Activated CD4-positive, alpha-beta T cell treated with anti-CD3 and anti-CD28 coated beads, Interleukin-2, amount 50 U/mL, for 1 hour (primary cell): ENCODE measurements at regions not wholly inside any gene's neighbourhood (a gene's known extent, or its start where the extent isn't known, plus 50 kb on each side); places are given as distances from the start of the nearest gene placed in this dataset.
"Not testable (repeated sequence)": the region's sequence is repeated elsewhere in the genome, so short reads cannot be mapped to it uniquely, and the experiment has no call there.

Source experiments
- DNase-seq: peaks from one replicate; pipeline ENCODE4 v3.0.0-alpha.2; 2020

GRCh38 chr15:69554279-69554961, 101.8 kb downstream of the RPLP1 start:
- DNase-seq = no peak

- DNase-seq = no peak
Observed at GRCh38 chr15:69555080-69555479, 102.5 kb downstream of the RPLP1 start.

GRCh38 chr15:69556344-69556743, 103.7 kb downstream of the RPLP1 start:
- no peak for DNase-seq

- DNase-seq = no peak
Observed at GRCh38 chr15:69557020-69557706, 104.5 kb downstream of the RPLP1 start.

- no peak for DNase-seq
Observed at GRCh38 chr15:69557707-69558409, 105.2 kb downstream of the RPLP1 start.

- no peak for DNase-seq
Observed at GRCh38 chr15:69559440-69560190, 107.0 kb downstream of the RPLP1 start.

GRCh38 chr15:69561071-69561784, 108.6 kb downstream of the RPLP1 start:
- no peak for DNase-seq

- DNase-seq = no peak
Observed at GRCh38 chr15:69562116-69562515, 109.5 kb downstream of the RPLP1 start.

GRCh38 chr15:69562564-69562963, 109.9 kb downstream of the RPLP1 start:
- no peak for DNase-seq

GRCh38 chr15:69565066-69565655, 112.5 kb downstream of the RPLP1 start:
- DNase-seq = no peak

GRCh38 chr15:69567238-69567760, 114.7 kb downstream of the RPLP1 start:
- not testable (repeated sequence) for DNase-seq

GRCh38 chr15:69568173-69569009, 115.8 kb downstream of the RPLP1 start:
- DNase-seq = no peak

- no peak for DNase-seq
Observed at GRCh38 chr15:69570454-69570853, 117.8 kb downstream of the RPLP1 start.

GRCh38 chr15:69570997-69571396, 118.4 kb downstream of the RPLP1 start:
- DNase-seq = no peak

GRCh38 chr15:69573278-69573677, 120.7 kb downstream of the RPLP1 start:
- DNase-seq = not testable (repeated sequence)

- DNase-seq = no peak
Observed at GRCh38 chr15:69573815-69574475, 121.3 kb downstream of the RPLP1 start.

- no peak for DNase-seq
Observed at GRCh38 chr15:69574506-69574905, 121.9 kb downstream of the RPLP1 start.

- no peak for DNase-seq
Observed at GRCh38 chr15:69575387-69575786, 122.8 kb downstream of the RPLP1 start.

GRCh38 chr15:69576035-69576526, 123.5 kb downstream of the RPLP1 start:
- peak; percentile 73 for DNase-seq

- DNase-seq = no peak
Observed at GRCh38 chr15:69576948-69577351, 124.3 kb downstream of the RPLP1 start.
